H1 (cell line): ENCODE measurements at regions not wholly inside any gene's neighbourhood (a gene's known extent, or its start where the extent isn't known, plus 50 kb on each side); places are given as distances from the start of the nearest gene placed in this dataset.

Experiments used
- GABPA ChIP-seq: IDR thresholded peaks from 2 replicates; pipeline ENCODE4 v1.6.1; 2011; ENCODE audit warnings: mild to moderate bottlenecking, low read length, moderate library complexity, borderline replicate concordance; ENCODE audit not compliant: insufficient read depth
- NRF1 ChIP-seq: IDR thresholded peaks from 2 replicates; pipeline ENCODE4 v1.6.1; 2011; ENCODE audit warnings: mild to moderate bottlenecking, low read depth, low read length, improper control_type of control experiment
- POLR2A ChIP-seq, 2 experiments: IDR thresholded peaks; 1 replicate in 1 of 2; 2 replicates in 1 of 2; pipeline ENCODE4 v1.6.1; 2011; ENCODE audit warnings: low read depth in 2 of 2, low read length in 2 of 2, mild to moderate bottlenecking in 2 of 2; ENCODE audit errors: control extremely low read depth in 1 of 2
- TF ChIP-seq, protein P1 (sequence below): fragments of 300-600 bp; sonication (generic); IDR thresholded peaks from 2 replicates; pipeline ENCODE4 v1.7.1; 2012; ENCODE audit warnings: low read length, moderate library complexity, mild to moderate bottlenecking, inconsistent platforms; ENCODE audit not compliant: insufficient replicate concordance

- TF ChIP-seq, protein P1, sequence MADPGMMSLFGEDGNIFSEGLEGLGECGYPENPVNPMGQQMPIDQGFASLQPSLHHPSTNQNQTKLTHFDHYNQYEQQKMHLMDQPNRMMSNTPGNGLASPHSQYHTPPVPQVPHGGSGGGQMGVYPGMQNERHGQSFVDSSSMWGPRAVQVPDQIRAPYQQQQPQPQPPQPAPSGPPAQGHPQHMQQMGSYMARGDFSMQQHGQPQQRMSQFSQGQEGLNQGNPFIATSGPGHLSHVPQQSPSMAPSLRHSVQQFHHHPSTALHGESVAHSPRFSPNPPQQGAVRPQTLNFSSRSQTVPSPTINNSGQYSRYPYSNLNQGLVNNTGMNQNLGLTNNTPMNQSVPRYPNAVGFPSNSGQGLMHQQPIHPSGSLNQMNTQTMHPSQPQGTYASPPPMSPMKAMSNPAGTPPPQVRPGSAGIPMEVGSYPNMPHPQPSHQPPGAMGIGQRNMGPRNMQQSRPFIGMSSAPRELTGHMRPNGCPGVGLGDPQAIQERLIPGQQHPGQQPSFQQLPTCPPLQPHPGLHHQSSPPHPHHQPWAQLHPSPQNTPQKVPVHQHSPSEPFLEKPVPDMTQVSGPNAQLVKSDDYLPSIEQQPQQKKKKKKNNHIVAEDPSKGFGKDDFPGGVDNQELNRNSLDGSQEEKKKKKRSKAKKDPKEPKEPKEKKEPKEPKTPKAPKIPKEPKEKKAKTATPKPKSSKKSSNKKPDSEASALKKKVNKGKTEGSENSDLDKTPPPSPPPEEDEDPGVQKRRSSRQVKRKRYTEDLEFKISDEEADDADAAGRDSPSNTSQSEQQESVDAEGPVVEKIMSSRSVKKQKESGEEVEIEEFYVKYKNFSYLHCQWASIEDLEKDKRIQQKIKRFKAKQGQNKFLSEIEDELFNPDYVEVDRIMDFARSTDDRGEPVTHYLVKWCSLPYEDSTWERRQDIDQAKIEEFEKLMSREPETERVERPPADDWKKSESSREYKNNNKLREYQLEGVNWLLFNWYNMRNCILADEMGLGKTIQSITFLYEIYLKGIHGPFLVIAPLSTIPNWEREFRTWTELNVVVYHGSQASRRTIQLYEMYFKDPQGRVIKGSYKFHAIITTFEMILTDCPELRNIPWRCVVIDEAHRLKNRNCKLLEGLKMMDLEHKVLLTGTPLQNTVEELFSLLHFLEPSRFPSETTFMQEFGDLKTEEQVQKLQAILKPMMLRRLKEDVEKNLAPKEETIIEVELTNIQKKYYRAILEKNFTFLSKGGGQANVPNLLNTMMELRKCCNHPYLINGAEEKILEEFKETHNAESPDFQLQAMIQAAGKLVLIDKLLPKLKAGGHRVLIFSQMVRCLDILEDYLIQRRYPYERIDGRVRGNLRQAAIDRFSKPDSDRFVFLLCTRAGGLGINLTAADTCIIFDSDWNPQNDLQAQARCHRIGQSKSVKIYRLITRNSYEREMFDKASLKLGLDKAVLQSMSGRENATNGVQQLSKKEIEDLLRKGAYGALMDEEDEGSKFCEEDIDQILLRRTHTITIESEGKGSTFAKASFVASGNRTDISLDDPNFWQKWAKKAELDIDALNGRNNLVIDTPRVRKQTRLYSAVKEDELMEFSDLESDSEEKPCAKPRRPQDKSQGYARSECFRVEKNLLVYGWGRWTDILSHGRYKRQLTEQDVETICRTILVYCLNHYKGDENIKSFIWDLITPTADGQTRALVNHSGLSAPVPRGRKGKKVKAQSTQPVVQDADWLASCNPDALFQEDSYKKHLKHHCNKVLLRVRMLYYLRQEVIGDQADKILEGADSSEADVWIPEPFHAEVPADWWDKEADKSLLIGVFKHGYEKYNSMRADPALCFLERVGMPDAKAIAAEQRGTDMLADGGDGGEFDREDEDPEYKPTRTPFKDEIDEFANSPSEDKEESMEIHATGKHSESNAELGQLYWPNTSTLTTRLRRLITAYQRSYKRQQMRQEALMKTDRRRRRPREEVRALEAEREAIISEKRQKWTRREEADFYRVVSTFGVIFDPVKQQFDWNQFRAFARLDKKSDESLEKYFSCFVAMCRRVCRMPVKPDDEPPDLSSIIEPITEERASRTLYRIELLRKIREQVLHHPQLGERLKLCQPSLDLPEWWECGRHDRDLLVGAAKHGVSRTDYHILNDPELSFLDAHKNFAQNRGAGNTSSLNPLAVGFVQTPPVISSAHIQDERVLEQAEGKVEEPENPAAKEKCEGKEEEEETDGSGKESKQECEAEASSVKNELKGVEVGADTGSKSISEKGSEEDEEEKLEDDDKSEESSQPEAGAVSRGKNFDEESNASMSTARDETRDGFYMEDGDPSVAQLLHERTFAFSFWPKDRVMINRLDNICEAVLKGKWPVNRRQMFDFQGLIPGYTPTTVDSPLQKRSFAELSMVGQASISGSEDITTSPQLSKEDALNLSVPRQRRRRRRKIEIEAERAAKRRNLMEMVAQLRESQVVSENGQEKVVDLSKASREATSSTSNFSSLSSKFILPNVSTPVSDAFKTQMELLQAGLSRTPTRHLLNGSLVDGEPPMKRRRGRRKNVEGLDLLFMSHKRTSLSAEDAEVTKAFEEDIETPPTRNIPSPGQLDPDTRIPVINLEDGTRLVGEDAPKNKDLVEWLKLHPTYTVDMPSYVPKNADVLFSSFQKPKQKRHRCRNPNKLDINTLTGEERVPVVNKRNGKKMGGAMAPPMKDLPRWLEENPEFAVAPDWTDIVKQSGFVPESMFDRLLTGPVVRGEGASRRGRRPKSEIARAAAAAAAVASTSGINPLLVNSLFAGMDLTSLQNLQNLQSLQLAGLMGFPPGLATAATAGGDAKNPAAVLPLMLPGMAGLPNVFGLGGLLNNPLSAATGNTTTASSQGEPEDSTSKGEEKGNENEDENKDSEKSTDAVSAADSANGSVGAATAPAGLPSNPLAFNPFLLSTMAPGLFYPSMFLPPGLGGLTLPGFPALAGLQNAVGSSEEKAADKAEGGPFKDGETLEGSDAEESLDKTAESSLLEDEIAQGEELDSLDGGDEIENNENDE, result no peak
- TF ChIP-seq POLR2A (IDR thresholded peaks at IDR 0.05; ENCODE audit: control extremely low read depth in 1 of 2, low read depth in 2 of 2, low read length in 2 of 2), result no peak
- TF ChIP-seq GABPA, result no peak
- TF ChIP-seq NRF1, result no peak
These were observed 542.6 kb upstream of the IGFBP7 start (continued) for GRCh38 chr4:57652779-57653178.
